Liver (tissue), 3 donors: ENCODE measurements at regions not wholly inside any gene's neighbourhood (a gene's known extent, or its start where the extent isn't known, plus 50 kb on each side); places are given as distances from the start of the nearest gene placed in this dataset.

Experiments used
- CTCF ChIP-seq: fragments of 150-350 bp; IDR thresholded peaks from 2 replicates; pipeline ENCODE4 v1.5.1; 2017; ENCODE audit warnings: improper control_type of control experiment, low read depth, low read length; ENCODE audit not compliant: missing input control
- GABPA ChIP-seq, 2 donors: IDR thresholded peaks in 1 of 2; conservative IDR thresholded peaks in 1 of 2; 2 replicates each; pipeline ENCODE4 v1.6.1; 2016; ENCODE audit warnings: antibody characterized with exemption in 2 of 2, mild to moderate bottlenecking in 1 of 2, moderate library complexity in 1 of 2
- YY1 ChIP-seq: IDR thresholded peaks from 2 replicates; pipeline ENCODE4 v1.6.1; 2016; ENCODE audit warnings: antibody characterized with exemption, mild to moderate bottlenecking
- donor health status: healthy.
- donor health status: healthy.

GRCh38 chr1:63014267-63014666, 230.3 kb downstream of the ATG4C start:
- TF ChIP-seq YY1 (no peak), CTCF (no peak), GABPA (IDR thresholded peaks at IDR 0.05 in 1 of 2, conservative IDR thresholded peaks at IDR 0.05 in 1 of 2) (no peak)
